Activated CD4-positive, alpha-beta T cell treated with anti-CD3 and anti-CD28 coated beads for 4 hours (primary cell): ENCODE measurements at regions not wholly inside any gene's neighbourhood (a gene's known extent, or its start where the extent isn't known, plus 50 kb on each side); places are given as distances from the start of the nearest gene placed in this dataset.
"Not testable (repeated sequence)": the region's sequence is repeated elsewhere in the genome, so short reads cannot be mapped to it uniquely, and the experiment has no call there.

Experiments
- DNase-seq, 2 donors: peaks; one replicate each; pipeline ENCODE4 v3.0.0-alpha.2; 2020

DNA sequence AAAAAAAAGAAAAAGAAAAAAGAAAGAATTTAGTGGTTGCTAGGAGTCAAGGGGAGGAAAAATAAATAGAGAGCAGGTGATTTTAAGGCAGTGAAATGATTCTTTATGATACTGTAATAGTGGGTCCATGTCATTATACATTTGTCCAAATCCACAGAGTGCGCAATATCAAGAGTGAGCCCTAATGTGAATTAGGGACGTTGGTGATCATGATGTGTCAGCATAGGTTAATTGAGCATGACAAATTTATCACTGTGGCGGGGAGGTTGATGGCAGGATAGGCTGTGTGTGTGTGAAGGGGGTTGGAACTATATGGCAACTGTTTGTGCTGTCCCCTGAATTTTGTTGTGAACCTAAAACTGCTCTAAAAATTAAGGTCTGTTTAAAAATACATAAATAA lies 357.8 kb downstream of the ICE1 start:
- DNase-seq = no peak

DNA sequence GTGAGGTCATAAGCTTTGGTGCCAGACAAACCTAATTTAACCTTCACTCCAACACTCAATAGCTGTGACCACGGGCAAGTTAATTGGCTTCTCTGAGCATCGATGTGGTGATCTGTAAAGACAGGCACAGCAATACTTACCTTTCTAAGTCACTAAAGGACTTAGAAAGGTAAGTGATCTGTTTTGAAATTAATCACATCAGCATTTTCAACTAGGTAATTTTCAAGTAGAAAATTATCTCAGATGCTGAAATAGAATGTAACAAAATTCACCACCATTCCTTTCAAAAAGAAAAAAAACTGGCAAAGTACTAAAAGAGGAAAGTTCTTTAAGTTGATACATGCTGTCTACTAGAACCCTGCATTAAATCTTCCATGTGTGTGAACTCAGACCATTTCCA lies 354.5 kb downstream of the ICE1 start:
- DNase-seq = no peak

- no peak for DNase-seq
Observed at GRCh38 chr5:5772202-5772601, 349.7 kb downstream of the ICE1 start.

GRCh38 chr5:5770825-5771224 lies 348.3 kb downstream of the ICE1 start:
- DNase-seq = no peak

DNA sequence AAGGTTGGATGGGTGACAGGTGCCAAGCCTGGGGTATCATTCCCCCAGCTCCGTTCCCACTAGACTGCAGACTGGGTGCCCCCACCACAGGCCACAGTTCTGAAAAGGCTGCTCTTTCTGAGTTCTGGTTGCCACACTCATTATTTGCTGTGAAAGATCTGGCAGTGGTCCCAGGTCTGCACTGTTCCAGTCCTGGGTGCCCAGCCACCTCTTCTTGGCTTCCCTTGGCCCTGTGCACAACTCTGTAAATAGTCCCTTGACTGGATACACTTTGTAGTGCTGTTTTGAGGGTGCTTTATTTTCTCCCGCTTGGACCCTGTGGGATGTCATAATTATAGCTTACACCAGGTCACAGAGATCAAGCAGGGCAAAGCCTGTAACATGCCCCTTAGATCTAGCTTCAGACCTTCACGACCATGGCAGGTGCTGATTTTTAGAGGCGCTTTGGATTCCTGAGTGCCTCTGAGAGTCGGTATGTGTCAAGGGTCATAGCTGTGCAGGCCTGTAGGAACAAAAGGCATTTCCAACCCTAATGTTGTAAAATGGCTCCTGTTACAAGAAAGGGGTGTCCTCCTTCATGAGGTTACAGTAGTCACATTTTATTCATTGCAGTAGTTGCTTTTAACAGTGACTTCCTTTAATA lies 344.9 kb downstream of the ICE1 start:
- DNase-seq = no peak

GRCh38 chr5:5765066-5765850 lies 342.8 kb downstream of the ICE1 start:
- no peak for DNase-seq

DNA sequence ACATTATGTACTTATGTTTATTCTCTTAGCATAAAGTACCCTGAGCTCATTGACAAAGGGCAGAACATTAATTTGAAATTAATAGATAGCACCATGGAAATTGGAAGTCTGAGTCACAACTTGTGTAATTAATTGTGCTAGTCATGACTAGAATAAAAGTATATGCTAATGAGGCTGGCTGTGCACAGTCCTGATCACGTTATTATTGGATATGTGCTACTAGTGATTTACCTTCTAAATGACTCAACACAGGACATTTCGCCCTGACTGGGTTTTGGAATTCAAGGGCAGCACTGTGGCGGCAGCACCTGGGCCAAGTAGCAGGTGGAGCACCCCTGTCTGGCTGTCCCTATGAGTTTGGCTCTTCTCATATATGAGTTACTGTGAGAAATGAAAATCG lies 341.8 kb downstream of the ICE1 start:
- no peak for DNase-seq

DNA sequence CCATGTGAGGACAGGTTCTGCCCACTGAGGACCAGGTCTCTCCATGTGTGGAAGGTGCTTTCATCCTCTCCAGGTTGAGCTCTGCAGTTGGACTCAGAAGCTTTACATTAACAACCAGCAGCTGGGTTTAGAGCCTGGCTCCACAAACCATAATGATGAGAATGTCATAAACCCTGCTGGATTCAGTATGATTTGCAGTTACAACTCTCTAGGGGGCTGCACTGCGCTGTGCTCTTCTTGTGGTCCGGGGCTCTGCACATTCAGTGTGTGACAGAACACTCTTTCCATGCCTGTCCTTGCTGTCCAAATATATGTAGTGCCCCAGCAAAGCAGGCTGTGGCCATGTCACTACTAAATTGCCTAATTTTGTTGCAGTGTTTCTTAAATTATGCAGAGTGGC lies 334.3 kb downstream of the ICE1 start:
- DNase-seq = no peak

DNA sequence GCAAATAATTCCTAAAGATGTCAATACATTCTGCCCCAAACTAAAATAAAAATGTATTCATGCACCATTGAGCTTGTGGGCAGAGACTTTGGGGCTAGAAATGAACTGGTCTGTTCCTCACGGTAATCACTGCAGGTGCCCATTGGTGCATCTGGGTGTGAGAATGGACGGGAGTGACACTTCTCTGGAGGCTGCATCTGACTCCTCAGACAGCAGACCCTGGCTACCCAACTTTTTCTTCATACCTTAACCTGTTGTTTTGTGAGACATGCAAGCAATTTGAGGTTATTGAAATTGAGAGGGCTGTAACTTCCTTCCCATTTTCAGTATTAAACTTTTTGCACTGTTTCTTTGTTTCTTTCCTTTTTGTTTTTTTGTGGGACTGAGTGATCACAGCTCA lies 333.4 kb downstream of the ICE1 start:
- no peak for DNase-seq

DNA sequence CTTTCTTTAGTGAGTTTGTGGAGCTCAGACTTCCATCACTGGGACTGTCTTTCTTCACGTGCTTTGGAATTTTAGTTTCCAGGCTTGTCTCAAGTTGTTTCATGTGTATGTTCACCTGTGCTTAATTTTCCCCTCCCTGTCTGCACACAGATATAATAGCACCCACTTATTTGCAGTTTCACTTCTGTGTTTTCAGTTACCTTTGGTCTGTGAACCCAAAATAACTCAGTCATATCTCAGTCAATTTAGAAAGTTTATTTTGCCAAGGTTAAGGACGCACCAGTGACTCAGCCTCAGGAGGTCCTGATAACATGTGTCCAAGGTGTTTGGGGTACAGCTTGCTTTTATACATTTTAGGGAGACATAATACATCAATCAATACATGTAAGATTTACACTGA lies 330.4 kb downstream of the ICE1 start:
- DNase-seq = no peak

GRCh38 chr5:5751987-5752386 lies 329.5 kb downstream of the ICE1 start:
- no peak for DNase-seq

- no peak for DNase-seq
Observed at GRCh38 chr5:5751498-5751897, 329.0 kb downstream of the ICE1 start.

DNA sequence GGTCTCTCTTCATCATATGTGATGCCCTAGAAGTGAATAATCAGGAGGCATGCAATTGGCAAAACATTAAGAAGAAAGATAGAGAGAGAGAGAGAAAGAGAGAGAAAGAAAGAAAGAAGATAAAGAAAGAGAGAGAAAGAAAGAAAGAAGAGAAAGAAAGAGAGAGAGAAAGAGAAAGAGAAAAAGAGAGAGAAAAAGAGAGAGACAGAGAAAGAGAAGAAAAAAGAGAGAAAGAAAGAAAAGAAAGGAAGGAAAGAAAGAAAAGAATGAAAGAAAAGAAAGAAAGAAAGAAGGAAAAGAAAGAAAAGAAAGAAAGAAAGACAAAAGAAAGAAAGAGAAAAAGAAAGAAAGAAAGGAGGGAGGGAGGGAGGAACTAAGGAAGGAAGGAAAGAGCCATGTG lies 318.9 kb downstream of the ICE1 start:
- no peak for DNase-seq

DNA sequence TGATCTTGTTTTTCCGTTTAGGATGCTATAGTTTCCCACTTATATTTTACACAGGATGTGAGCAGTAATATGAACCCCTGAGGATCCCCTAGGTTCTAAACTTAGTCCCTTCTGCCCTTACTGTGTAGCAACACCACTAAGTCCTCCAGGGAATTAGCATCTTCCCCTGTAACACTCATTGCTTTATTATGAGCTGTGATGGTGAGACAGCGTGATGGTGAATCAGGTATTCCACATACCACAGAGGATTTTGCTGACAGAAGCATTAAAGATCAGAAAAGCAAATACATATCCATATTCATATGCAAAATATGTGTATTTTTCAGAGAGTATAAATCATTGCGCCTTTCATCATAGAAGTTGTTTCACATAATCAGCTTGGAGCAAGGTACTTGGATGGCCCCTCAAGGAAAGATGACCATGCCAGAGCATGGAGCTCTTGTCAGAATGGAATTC lies 317.0 kb downstream of the ICE1 start:
- DNase-seq = no peak

GRCh38 chr5:5738797-5739489 lies 316.5 kb downstream of the ICE1 start:
- no peak for DNase-seq

GRCh38 chr5:5736007-5736406 lies 313.5 kb downstream of the ICE1 start:
- DNase-seq = no peak

GRCh38 chr5:5733058-5733457 lies 310.6 kb downstream of the ICE1 start:
- DNase-seq = not testable (repeated sequence)

GRCh38 chr5:5726401-5726800 lies 303.9 kb downstream of the ICE1 start:
- DNase-seq = no peak

GRCh38 chr5:5721881-5722280 lies 299.4 kb downstream of the ICE1 start:
- no peak for DNase-seq

DNA sequence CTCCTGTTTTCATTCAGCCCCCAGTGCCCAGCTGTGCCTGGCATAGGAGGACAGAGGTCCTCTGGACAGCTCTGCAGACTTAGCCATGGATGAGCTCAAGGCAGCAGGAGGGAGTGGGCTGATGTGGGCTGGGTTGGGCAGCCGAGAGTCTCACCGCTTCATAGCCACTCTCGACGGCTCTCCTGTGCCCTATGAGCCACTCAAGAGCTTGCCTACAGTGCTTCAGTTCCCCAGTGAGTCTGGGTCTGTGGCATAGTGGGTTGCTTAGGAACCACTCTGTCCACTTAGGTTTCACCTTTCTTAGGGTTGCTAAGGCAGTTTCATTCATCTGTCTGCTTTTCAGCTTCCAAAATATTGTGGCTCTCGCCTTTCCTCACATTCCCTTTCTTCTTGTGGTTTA lies 296.8 kb downstream of the ICE1 start:
- no peak for DNase-seq

DNA sequence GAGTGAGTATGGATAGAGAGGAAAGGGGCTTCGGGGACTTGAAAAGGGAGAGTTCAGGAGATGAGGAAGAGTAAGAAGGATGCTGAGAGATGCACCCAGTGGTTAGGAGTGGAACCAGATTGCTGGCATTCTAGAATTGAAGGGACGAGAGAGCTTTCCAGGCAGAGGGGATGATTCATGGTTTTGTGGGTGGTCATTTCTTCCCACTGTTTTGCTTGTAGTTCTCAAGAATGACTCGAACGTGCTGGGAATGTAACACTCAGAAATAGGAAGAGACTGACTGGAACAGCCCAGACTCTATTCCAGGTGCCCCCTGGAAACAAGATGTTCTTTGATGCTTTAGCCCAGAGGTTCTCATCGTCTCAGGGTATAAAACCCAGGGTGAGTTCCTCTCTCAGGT lies 294.2 kb downstream of the ICE1 start:
- DNase-seq = no peak

DNA sequence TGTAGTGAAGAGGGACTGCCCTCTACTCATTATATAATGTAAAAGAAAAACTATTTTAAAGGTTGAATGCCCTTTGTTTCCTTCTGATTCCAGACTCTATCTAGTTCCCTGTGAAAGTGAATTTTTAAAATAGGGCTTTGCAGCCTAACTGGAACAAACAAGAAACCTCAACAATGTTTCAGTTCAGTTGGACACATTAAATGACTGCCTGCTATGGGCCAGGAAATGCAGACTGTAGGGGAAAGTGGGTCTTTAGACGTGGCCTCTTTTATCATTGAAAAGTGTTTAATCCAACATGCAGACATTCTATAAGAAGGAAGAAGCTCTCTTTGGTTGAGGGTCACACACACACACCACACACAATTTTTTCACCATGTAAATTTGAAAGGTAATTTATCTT lies 289.1 kb downstream of the ICE1 start:
- no peak for DNase-seq

DNA sequence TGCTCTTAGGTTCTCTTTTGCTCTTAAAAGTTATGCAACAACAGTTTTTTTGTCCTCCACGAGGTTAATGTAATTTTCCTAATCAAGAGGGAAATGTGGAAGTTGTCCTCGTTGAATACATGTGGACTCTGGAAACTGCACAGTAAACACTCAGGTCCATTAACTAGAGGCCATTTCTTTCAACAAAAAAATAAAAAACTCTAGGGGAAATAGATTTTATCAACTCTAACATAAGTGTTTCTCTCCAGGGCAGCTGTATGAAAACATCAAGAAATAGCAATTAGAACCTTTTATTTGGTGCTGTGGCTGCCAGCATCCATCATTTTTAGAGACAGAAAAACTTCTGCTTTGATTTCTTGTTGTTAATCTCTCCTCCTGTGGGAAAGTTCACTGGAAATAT lies 288.6 kb downstream of the ICE1 start:
- DNase-seq = no peak

GRCh38 chr5:5710471-5710870 lies 288.0 kb downstream of the ICE1 start:
- no peak for DNase-seq
